Left lung (tissue), 4 donors: ENCODE measurements at regions not wholly inside any gene's neighbourhood (a gene's known extent, or its start where the extent isn't known, plus 50 kb on each side); places are given as distances from the start of the nearest gene placed in this dataset.

Experiments used
- ATAC-seq: fragments of 200-7000 bp; cut with Tn5 transposase; one replicate; pipeline ENCODE4 v1.9.1; 2020; ENCODE audit warnings: moderate library complexity
- DNase-seq, 4 donors: peaks; one replicate each; pipeline ENCODE4 v3.0.0-alpha.2; 2013 to 2020
- H3K27ac ChIP-seq, 2 donors: fragments of 200-600 bp; sonication (generic) in 1 of 2; one replicate each; pipeline versions ENCODE4 v1.5.0 to v1.8.0; 2020 to 2021
- H3K27me3 ChIP-seq, 2 donors: fragments of 200-600 bp; sonication (generic) in 1 of 2; one replicate each; pipeline versions ENCODE4 v1.5.0 to v1.8.0; 2020 to 2021
- H3K36me3 ChIP-seq, 2 donors: fragments of 200-600 bp; sonication (generic) in 1 of 2; one replicate each; pipeline versions ENCODE4 v1.5.0 to v1.8.0; 2020 to 2021
- H3K4me1 ChIP-seq, 2 donors: fragments of 200-600 bp; one replicate each; pipeline ENCODE4 v1.8.0; 2021
- H3K4me3 ChIP-seq, 2 donors: fragments of 200-600 bp; sonication (generic) in 1 of 2; one replicate each; pipeline versions ENCODE4 v1.5.0 to v1.8.0; 2020 to 2021; ENCODE audit warnings: mild to moderate bottlenecking in 1 of 2
- H3K9me3 ChIP-seq, 2 donors: fragments of 200-600 bp; sonication (generic) in 1 of 2; one replicate each; pipeline versions ENCODE4 v1.5.0 to v1.8.0; 2020 to 2021
- intact Hi-C, 2 donors: fragments of 100-400 bp; cut with DNase I; formaldehyde crosslinking; loops; one replicate each; pipeline versions ENCODE4 v1.11.2 to v1.14.2; 2022
- microRNA-seq, 2 donors: library from miRNA; unstranded; fragments of <30 nt; microRNA quantifications; one replicate each; pipeline ENCODE4, GENCODE V29; 2019
- TF ChIP-seq, protein P1 (sequence below), 2 donors: fragments of 200-600 bp; sonication (generic) in 1 of 2; IDR thresholded peaks; one replicate each; pipeline versions ENCODE4 v1.5.0 to v1.8.0; 2021; ENCODE audit warnings: antibody characterized with exemption in 2 of 2
- donor health status: DM: no; HTN: yes; CAD: no.
- donor health status: DM: no; HTN: no; CAD: no.

DNA sequence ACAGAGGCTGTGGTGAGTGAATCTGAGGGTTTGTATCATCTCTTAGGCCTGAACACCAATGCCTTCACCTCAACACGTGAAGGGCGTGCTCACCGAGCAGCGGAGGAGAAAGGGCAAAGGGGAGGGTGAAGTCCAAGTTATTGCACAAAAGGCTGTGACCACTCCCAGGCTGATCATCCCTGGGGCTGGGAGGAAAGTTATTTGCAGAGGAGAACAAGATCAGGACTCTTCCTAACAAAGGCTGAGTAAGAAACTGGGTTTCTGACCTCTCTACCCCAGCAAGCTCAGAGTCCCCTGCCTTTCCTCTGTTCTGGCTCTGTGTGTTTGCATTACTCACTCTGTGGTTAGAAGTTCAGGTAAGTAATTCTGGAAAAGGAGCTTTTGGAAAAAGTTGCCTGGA lies 366.3 kb upstream of the CXorf51A start:
- no peaks in the 10 kb centered on the region for H3K4me1 ChIP-seq
- no peak overlapping the region for H3K4me3 ChIP-seq
- intact Hi-C loops = no loop called here
- H3K27ac ChIP-seq = no peak overlapping the region
- H3K36me3 ChIP-seq = no peaks in the 10 kb centered on the region
- DNase-seq (no peak), ATAC-seq (no peak)
- TF ChIP-seq, protein P1, sequence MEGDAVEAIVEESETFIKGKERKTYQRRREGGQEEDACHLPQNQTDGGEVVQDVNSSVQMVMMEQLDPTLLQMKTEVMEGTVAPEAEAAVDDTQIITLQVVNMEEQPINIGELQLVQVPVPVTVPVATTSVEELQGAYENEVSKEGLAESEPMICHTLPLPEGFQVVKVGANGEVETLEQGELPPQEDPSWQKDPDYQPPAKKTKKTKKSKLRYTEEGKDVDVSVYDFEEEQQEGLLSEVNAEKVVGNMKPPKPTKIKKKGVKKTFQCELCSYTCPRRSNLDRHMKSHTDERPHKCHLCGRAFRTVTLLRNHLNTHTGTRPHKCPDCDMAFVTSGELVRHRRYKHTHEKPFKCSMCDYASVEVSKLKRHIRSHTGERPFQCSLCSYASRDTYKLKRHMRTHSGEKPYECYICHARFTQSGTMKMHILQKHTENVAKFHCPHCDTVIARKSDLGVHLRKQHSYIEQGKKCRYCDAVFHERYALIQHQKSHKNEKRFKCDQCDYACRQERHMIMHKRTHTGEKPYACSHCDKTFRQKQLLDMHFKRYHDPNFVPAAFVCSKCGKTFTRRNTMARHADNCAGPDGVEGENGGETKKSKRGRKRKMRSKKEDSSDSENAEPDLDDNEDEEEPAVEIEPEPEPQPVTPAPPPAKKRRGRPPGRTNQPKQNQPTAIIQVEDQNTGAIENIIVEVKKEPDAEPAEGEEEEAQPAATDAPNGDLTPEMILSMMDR (IDR thresholded peaks at IDR 0.05) = no peak
- no peaks in the 10 kb centered on the region for H3K9me3 ChIP-seq
- H3K27me3 ChIP-seq = no peaks in the 10 kb centered on the region

DNA sequence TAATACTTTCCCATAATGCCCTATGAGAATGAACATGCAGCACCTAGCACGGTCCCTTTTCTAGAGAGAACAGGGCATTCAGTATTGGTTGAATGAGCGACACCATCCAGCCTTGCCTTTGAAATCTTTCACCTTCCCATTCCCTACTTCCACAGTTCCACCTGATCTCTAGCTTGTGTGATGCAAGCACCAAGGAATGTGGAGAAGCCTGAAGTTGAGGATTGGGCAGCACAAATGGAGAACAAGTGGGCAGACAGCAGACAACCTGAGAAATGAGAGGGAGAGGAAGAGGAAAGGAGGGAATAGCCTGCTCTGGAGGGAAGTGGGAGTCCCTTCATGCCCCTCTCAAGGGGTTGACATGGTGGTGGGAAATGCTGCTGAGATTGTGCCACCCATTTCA lies 365.1 kb upstream of the CXorf51A start:
- no peaks in the 10 kb centered on the region for H3K9me3 ChIP-seq
- no peaks in the 10 kb centered on the region for H3K27me3 ChIP-seq
- no peak for DNase-seq
- H3K4me1 ChIP-seq = no peaks in the 10 kb centered on the region
- TF ChIP-seq, protein P1 (IDR thresholded peaks at IDR 0.05) = no peak
- H3K36me3 ChIP-seq = no peaks in the 10 kb centered on the region
- H3K4me3 ChIP-seq = no peak overlapping the region
- intact Hi-C loops = no loop called here
- no peak for ATAC-seq
- H3K27ac ChIP-seq = no peak overlapping the region

DNA sequence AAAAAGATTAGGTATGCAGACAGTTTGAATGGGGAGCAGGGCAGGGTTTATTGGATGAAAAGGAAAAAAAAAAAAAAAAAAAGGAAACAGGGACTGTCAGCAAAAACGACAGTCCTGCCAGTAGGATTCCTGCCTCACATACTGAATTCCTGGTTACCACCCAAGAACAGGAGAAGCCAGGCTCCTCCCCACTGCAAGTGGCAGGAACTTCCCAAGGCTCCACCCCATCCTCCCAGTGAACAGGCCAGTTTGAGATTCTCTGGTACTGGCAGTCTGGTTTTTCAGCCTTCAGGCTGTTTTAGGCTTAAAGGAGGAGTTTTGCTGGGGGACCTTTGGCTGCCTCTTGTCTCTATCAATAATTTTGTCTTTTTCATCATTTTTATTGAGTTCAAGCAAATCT lies 360.0 kb upstream of the CXorf51A start:
- intact Hi-C loops = no loop called here
- TF ChIP-seq, protein P1 (IDR thresholded peaks at IDR 0.05) = no peak
- no peaks in the 10 kb centered on the region for H3K9me3 ChIP-seq
- no peak overlapping the region for H3K27ac ChIP-seq
- no peak for DNase-seq
- H3K4me1 ChIP-seq = no peaks in the 10 kb centered on the region
- peak; percentile 30 for ATAC-seq
- H3K36me3 ChIP-seq = no peaks in the 10 kb centered on the region
- no peaks in the 10 kb centered on the region for H3K27me3 ChIP-seq
- H3K4me3 ChIP-seq = no peak overlapping the region

DNA sequence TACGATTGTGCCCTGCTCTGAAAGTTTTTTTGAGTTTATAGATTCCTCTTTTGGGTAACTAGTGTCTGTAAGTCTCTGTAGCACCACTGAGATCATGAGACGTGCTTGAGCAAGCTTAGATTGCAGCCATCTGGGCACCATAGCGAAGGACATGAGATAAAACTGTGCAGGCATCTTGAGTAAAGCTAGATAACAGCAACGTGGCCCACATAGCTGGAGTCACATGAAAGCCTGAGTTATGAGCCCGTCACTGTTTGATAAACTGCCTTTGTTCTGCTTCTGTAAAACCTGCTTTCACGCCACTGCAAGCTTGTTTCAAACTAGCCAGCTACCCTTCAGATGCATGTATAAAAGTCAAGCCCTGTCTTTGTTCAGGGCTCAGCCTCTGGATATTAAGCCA lies 359.1 kb upstream of the CXorf51A start:
- intact Hi-C loops = no loop called here
- Histone ChIP-seq H3K27ac (no peak overlapping the region), H3K4me1 (no peaks in the 10 kb centered on the region), H3K4me3 (no peak overlapping the region), H3K27me3 (no peaks in the 10 kb centered on the region), H3K9me3 (no peaks in the 10 kb centered on the region), H3K36me3 (no peaks in the 10 kb centered on the region)
- no peak for DNase-seq
- no peak for ATAC-seq
- TF ChIP-seq, protein P1 (IDR thresholded peaks at IDR 0.05) = no peak

DNA sequence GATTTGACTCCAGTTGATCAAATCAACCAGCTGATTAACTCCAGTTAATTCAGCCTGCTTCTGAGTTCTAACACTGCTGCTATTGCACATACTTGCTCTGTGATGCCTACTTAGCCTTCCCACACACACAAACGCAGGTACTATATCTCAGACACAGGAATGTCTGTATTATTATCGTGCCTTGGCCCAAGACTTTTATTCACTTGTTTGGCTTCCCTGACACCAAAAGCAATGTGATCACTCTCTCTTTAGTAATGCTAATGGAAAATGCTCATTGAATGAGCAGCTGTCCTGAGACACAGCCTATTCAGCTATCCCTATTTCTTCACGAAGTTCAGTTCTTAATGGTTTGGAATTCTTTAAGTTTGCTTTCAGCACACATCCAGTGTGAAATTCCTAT lies 356.4 kb upstream of the CXorf51A start:
- Histone ChIP-seq H3K9me3 (no peaks in the 10 kb centered on the region), H3K4me1 (no peaks in the 10 kb centered on the region), H3K36me3 (no peaks in the 10 kb centered on the region), H3K27ac (no peak overlapping the region), H3K4me3 (no peak overlapping the region), H3K27me3 (no peaks in the 10 kb centered on the region)
- DNase-seq = no peak
- TF ChIP-seq, protein P1 (IDR thresholded peaks at IDR 0.05) = no peak
- no peak for ATAC-seq
- intact Hi-C loops = no loop called here

Small RNAs in the stretch of these regions (microRNA-seq; reads per million reads assigned to microRNA genes)
- gene MIR513A1 (0 reads per million in 2 donors), gene MIR513A2 (0 reads per million in 2 donors), gene MIR513B (2.8 to 18.0 reads per million in 2 donors), gene MIR513C (2.2 to 18.4 reads per million in 2 donors)
